Hepatocyte (in vitro differentiated cells): ENCODE measurements at regions not wholly inside any gene's neighbourhood (a gene's known extent, or its start where the extent isn't known, plus 50 kb on each side); places are given as distances from the start of the nearest gene placed in this dataset.

Source experiments
- DNase-seq: peaks from one replicate; pipeline ENCODE4 v3.0.0-alpha.2; 2016; ENCODE audit warnings: low spot score
- H2AFZ ChIP-seq: fragments of 200-600 bp; sonication (generic); 2 replicates; pipeline ENCODE4 v1.6.0; 2016; ENCODE audit warnings: antibody characterized with exemption, mild to moderate bottlenecking
- H3K27ac ChIP-seq: fragments of 200-600 bp; sonication (generic); 2 replicates; pipeline ENCODE4 v1.5.1; 2016; ENCODE audit warnings: mild to moderate bottlenecking
- H3K27me3 ChIP-seq: fragments of 200-600 bp; sonication (generic); 2 replicates; pipeline ENCODE4 v1.6.1; 2016
- H3K36me3 ChIP-seq: fragments of 200-600 bp; sonication (generic); replicated peaks from 2 replicates; pipeline ENCODE4 v1.5.1; 2016; ENCODE audit warnings: low read depth; ENCODE audit not compliant: insufficient read depth
- H3K4me1 ChIP-seq: fragments of 200-600 bp; sonication (generic); 2 replicates; pipeline ENCODE4 v1.5.1; 2016; ENCODE audit warnings: mild to moderate bottlenecking, moderate library complexity; ENCODE audit not compliant: insufficient read depth
- H3K4me2 ChIP-seq: fragments of 200-600 bp; sonication (generic); 2 replicates; pipeline ENCODE4 v1.6.0; 2016
- H3K4me3 ChIP-seq: fragments of 200-600 bp; sonication (generic); 2 replicates; pipeline ENCODE4 v1.5.1; 2016; ENCODE audit warnings: mild to moderate bottlenecking
- H3K79me2 ChIP-seq: fragments of 200-600 bp; sonication (generic); 2 replicates; pipeline ENCODE4 v1.6.0; 2017; ENCODE audit warnings: mild to moderate bottlenecking
- H3K9me2 ChIP-seq: fragments of 200-600 bp; sonication (generic); replicated peaks from 2 replicates; pipeline ENCODE4 v1.6.0; 2017; ENCODE audit warnings: mild to moderate bottlenecking; ENCODE audit not compliant: insufficient read depth
- H3K9me3 ChIP-seq: fragments of 200-600 bp; sonication (generic); 2 replicates; pipeline ENCODE4 v1.5.1; 2016; ENCODE audit warnings: low read depth, mild to moderate bottlenecking
- H4K20me1 ChIP-seq: fragments of 200-600 bp; sonication (generic); 2 replicates; pipeline ENCODE4 v1.6.0; 2016; ENCODE audit warnings: mild to moderate bottlenecking; ENCODE audit not compliant: insufficient read depth, poor library complexity, severe bottlenecking
- CTCF ChIP-seq: fragments of 200-600 bp; sonication (generic); IDR thresholded peaks from 2 replicates; pipeline ENCODE4 v1.5.1; 2016; ENCODE audit warnings: antibody characterized with exemption, mild to moderate bottlenecking; ENCODE audit not compliant: poor library complexity
- EZH2 ChIP-seq: fragments of 200-600 bp; sonication (generic); IDR thresholded peaks from 2 replicates; pipeline ENCODE4 v1.6.1; 2016; ENCODE audit warnings: antibody characterized with exemption, mild to moderate bottlenecking, borderline replicate concordance
- EZH2phosphoT487 ChIP-seq: fragments of 200-600 bp; sonication (generic); IDR thresholded peaks from one replicate; pipeline ENCODE4 v1.6.1; 2018; ENCODE audit warnings: antibody characterized with exemption, mild to moderate bottlenecking, low read depth, moderate library complexity; ENCODE audit not compliant: unreplicated experiment, severe bottlenecking
- WGBS: methylation state at CpG from one replicate; pipeline ENCODE4 v1.1.6; 2016; ENCODE audit warnings: low lambda C conversion rate; ENCODE audit errors: missing lambda C conversion rate; 5-methylcytosine and 5-hydroxymethylcytosine counted together

- DNase-seq = no peak
- Histone ChIP-seq H3K27ac (no peak overlapping the region), H2AFZ (no peak overlapping the region), H3K4me3 (no peak overlapping the region), H3K4me2 (no peak overlapping the region), H3K36me3 (no peaks in the 10 kb centered on the region), H3K4me1 (no peaks in the 10 kb centered on the region), H3K9me2 (no peaks in the 10 kb centered on the region), H4K20me1 (no peaks in the 10 kb centered on the region), H3K9me3 (no peaks in the 10 kb centered on the region), H3K79me2 (no peaks in the 10 kb centered on the region), H3K27me3 (no peaks in the 10 kb centered on the region)
- TF ChIP-seq EZH2phosphoT487 (no peak), EZH2 (no peak), CTCF (no peak)
- WGBS = 72% methylated on average over 4 of the region's 4 CpGs
Observed at GRCh38 chr4:58166490-58166889, 1056.3 kb upstream of the IGFBP7 start.

- H3K4me1 ChIP-seq = no peaks in the 10 kb centered on the region
Observed at GRCh38 chr4:58163156-58163555, 1053.0 kb upstream of the IGFBP7 start.

GRCh38 chr4:58149404-58150085 lies 1039.4 kb upstream of the IGFBP7 start:
- no peak for DNase-seq
- no peaks in the 10 kb centered on the region for H3K79me2 ChIP-seq
- no peaks in the 10 kb centered on the region for H3K9me3 ChIP-seq
- H3K27ac ChIP-seq = no peak overlapping the region
- no peak for TF ChIP-seq CTCF
- H2AFZ ChIP-seq = no peak overlapping the region
- no peaks in the 10 kb centered on the region for H3K36me3 ChIP-seq
- no peaks in the 10 kb centered on the region for H3K27me3 ChIP-seq
- H3K9me2 ChIP-seq = no peaks in the 10 kb centered on the region
- H4K20me1 ChIP-seq = no peaks in the 10 kb centered on the region
- no peak overlapping the region for H3K4me2 ChIP-seq
- 94% methylated on average over 17 of the region's 17 CpGs for WGBS
- no peak overlapping the region for H3K4me3 ChIP-seq
- H3K4me1 ChIP-seq = no peaks in the 10 kb centered on the region

More at GRCh38 chr4:58163156-58163555, 1053.0 kb upstream of the IGFBP7 start:
- H2AFZ ChIP-seq = no peak overlapping the region
- no peak for TF ChIP-seq EZH2phosphoT487
- TF ChIP-seq CTCF = no peak
- no peak for TF ChIP-seq EZH2
- no peaks in the 10 kb centered on the region for H3K79me2 ChIP-seq
- H3K27ac ChIP-seq = no peak overlapping the region
- H3K36me3 ChIP-seq = no peaks in the 10 kb centered on the region
- no peak overlapping the region for H3K4me3 ChIP-seq
- H3K9me3 ChIP-seq = no peaks in the 10 kb centered on the region
- 59% methylated on average over 2 of the region's 2 CpGs for WGBS
- no peaks in the 10 kb centered on the region for H3K27me3 ChIP-seq
- H3K4me2 ChIP-seq = no peak overlapping the region
- DNase-seq = no peak
- no peaks in the 10 kb centered on the region for H4K20me1 ChIP-seq
- no peaks in the 10 kb centered on the region for H3K9me2 ChIP-seq

- Histone ChIP-seq H3K9me3 (no peaks in the 10 kb centered on the region), H3K4me2 (no peak overlapping the region), H3K4me3 (no peak overlapping the region), H3K27ac (no peak overlapping the region), H3K79me2 (no peaks in the 10 kb centered on the region), H4K20me1 (no peaks in the 10 kb centered on the region), H3K9me2 (no peaks in the 10 kb centered on the region), H3K27me3 (no peaks in the 10 kb centered on the region), H3K4me1 (no peaks in the 10 kb centered on the region), H3K36me3 (no peaks in the 10 kb centered on the region), H2AFZ (no peak overlapping the region)
- WGBS = 41% methylated on average over 1 of the region's 1 CpG
- TF ChIP-seq CTCF (no peak), EZH2phosphoT487 (no peak), EZH2 (no peak)
- no peak for DNase-seq
Observed at GRCh38 chr4:58144721-58145120, 1034.5 kb upstream of the IGFBP7 start.
